ENCODE measurements at regions not wholly inside any gene's neighbourhood (a gene's known extent, or its start where the extent isn't known, plus 50 kb on each side); places are given as distances from the start of the nearest gene placed in this dataset.
"Not testable (repeated sequence)": the region's sequence is repeated elsewhere in the genome, so short reads cannot be mapped to it uniquely, and the experiment has no call there.

DNA sequence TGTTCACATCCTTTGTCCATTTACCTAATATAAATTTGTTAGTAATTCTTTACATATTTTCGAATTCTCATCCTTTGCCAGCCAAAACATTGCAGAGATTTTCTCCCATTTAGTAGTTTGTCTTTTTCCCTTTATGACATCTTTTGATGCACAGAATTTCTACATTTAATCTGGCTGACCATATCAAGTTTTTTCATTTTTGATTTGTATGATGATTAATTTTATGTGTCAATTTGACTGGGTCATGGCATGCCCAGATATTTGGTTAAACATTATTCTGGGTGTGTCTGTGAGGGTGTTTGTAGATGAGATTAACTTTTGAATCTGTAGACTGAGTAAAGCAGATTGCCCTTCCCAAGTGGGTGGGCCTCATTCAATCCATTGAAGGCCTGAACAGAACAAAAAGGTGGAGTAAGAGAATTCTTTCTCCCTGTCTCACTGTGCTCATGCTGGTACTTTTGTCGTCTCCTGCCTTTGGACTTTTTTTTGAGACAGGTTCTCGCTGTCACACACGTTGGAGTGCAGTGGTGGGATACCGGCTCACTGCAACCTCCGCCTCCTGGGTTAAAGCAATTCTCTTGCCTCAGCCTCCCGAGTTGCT is 72.1 kb upstream of the EPB41L1 start:
- DNase-seq (ENCODE audit: low read depth in 2 of 2) = no peak

DNA sequence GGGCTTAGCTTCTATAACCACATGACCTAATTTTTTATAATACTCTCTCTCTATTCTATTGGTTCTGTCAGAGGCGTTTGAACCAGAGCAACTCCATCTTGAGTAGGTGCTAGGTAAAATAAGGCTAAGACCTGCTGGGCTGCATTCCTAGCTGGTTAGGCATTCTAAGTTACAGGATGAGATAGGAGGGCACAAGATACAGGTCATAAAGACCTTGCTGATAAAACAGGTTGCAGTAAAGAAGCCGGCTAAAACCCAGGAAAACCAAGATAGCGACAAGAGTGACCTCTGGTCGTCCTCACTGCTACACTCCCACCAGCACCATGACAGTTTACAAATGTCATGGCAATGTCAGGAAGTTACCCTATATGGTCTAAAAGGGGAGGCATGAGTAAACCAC is 71.3 kb upstream of the EPB41L1 start:
- not testable (repeated sequence) for DNase-seq (ENCODE audit: low read depth in 2 of 2)

DNA sequence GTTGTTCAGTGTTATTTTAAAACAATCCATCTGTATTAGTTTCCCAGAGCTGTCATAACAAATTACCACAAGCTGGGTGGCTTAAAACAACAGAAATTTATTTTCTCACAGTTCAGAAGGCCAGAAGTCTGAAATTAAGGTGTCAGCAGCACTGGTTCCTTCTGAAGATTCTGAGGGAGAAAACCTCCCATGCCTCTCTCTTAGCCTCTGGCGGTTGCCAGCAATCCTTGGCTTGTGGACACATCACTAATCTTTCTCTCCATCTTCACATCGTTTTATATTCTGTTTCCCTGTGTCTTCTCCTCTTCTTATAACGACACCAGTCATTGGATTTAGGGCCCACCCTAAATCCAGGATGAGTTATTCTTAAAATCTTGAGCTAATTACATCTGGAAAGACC is 70.2 kb upstream of the EPB41L1 start:
- DNase-seq (ENCODE audit: low read depth in 2 of 2) = no peak

DNA sequence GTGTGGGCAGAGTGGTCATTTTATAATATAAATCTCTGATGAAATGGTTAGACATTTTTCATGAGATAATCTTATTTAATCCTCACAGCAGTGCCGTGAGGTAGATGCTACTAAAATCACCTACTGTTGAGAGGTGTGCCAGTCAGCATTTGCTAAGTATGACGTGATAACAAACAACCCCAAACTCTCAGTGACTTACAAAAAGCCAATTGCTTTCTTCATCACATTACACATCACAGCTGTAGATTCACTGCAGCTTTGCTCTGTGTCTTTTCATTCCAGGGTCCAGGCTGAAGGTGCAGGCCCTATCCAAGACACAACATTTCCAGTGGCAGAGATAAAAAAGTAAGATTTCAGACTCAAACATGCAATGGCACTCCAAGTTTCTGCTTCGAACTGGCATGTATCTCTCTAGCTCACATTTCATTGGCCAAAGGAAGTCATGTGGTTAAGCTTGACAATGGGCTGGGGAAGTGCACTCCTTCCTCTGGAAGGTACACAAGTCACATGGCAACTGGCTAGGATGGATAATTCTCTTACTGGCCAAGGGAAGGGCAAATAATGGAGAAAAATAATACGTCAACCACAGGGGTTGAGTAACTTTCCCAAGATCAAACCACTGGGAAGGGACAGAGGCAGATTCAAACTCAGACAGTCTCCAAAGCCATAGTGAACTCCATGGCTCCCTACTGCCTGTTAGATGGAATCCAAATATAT is 69.5 kb upstream of the EPB41L1 start:
- DNase-seq (ENCODE audit: low read depth in 2 of 2) = no peak

DNA sequence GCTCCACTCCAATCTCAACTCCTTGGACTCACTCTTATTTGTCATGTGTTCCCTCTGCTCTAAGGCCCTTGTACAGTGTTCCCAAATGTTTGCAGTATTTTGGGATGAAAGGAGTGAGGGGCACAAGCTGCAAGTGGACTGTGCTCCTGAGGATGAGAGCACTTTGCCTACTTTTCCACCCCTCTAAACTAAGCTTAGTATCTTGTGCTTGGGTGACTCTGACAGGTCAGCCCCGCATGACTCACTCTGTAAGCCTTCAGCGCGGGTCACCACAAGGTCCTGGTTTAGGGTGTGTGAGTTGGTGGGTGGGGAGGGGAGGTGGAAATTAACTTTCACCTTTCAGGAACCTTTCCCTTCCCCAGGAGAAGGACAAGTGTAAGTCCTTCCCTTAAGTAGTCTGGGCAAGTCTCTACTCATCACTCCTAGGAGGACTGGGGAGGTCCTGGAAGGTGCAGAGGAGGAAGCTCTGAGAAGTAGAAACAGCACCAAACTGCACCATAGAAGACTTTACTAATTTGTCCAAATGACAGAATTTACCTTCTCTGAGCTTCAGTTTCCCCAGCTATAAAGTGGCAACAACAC is 68.8 kb upstream of the EPB41L1 start:
- no peak for DNase-seq (ENCODE audit: low read depth in 2 of 2)

DNA sequence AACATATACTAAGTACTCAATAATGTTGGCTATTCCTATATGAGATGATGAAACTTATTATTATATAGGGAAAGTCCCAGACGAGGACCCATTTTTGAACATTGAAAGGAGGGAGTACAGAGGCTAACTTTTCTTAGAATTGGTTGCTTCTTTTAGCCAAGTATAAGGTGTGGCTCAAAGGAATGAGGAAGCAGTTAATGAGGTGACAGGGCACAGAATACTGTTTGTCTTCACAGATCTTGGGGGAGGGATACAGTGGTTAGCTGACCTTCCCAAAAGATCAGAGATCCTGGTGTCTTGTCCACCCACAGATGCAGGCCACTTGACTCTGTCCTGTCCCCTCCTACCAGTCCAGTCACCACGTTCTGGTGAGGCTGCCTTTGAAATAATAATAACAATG is 67.8 kb upstream of the EPB41L1 start:
- no peak for DNase-seq (ENCODE audit: low read depth in 2 of 2)

DNA sequence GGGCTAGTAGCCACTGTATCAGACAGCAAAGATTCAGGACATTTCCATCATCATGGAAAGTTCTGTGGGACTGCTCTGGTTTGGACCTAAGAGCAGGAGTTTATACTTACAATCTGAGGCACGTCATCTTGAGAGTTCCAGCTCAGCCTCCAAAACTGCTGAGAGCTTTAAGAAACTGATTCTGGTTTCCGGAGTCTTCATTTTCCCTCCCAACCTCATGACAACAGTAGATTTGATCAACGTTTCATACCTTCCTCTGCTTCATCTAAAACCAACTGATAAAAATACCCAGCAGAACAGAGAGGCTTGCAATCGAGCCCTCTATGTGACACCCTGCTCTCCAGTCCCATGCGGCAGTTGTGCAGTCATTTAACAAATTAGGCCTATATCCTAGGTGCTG is 64.3 kb upstream of the EPB41L1 start:
- no peak for DNase-seq (ENCODE audit: low read depth in 2 of 2)

DNA sequence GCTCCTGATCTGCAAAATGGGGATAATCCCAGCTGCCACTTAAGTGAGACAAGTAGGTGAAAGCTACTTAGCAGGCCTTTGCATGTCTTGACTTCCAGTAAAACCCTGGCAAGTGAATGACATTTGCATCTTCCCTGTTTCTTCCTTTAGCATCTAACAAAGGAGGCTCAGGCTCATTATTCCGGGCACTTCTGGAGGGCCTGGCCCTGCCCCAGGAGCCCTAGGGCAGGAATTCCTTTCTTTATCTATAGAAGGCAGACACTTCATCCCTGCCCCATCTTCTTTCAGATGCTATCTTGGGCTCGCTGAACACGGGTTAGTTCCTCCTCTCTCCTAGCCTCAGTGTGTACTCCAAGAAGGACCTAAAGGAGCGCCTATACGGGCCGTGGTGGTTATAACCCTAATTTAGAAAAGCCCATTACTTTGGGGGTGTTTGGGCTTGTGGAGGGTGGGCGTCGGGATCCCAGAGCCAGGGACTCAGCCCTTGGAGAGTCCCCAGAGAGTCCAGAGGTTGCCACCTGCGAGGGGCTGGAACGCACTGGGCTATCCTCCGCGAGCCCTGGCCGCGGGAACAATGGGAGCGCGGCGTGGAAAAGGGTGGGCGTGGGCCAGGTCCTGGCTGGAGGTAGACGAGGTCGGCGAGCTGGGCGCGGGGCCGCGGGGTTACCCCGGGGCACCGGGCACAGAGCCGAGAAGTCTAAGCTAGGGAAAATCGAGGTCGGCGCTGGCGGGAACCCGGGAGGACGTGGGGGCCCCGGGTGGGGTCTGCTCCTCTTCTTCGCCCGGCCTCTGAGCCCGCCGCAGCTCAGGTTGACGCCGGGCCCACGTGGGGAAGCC is 62.8 kb upstream of the EPB41L1 start:
- no peak for DNase-seq (ENCODE audit: low read depth in 2 of 2)

DNA sequence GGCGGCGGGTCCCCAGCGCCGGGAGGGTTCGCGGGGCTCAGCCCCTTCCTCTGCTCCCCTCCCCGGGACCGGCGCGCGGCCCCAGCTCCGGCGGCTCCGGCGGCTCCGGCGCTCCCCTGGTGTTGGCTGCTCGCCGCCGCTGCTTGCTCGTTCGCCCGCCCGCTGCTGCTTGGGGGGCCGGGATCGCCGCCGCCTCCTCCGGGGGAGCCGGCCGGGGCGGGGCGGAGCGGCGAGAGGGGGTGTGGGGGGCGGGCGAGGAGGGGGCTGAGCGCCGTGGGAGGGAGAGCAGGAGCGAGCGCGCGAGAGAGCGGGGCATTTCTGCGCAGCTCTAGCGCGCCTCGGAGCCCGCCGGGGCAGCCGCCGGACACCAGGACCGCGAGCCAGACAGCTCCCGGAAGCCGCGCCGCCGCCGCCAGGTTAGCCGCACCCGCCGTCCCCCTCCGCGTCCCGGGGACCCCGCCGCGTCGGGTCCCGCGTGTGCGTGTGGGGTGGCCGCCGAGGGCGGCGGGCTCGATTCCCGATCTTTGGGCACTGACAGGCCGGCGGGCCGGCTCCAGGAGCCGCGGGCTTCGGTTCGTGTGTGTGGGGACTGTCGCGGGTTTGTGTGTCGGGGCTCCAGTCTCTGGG is 62.0 kb upstream of the EPB41L1 start:
- no peak for DNase-seq (ENCODE audit: low read depth in 2 of 2)

DNA sequence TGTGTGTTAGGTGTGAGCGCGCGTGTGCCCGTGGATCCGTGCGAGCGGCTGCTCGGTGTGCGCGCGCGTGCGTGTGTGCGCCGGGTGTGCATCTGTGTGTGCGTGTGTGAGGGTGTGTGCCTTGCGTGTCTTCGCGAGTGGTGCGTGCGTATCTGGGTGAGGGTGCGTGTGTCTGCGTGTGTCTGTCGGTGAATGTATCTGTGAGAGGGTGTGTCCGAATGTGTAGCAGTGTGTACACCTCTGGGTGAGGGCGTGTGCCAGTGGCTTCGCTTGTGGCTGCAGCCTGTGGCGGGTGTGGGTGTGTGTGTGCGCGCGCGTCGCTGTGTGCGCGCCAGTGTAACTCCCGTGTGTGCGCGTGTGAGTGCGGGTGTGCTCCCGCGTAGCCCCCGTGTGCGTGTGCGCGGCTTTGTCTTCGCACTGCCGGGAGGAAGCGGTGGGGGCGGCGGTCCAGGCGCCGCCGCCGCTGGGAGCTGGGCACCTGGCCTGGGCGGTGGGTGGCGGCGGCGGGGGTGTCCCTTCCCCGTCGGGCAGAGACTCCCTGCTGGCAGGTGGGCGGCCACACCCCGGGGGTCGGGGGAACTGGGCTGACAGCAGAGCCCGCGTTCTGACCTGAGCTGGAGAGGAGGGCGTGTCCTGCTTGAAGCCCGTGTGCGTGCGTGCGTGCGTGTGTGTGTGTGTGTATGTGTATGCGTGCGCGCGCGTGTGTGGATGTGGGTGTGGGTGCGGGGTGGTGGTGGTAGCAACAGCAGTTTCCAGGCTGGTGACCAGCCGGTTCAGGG is 61.3 kb upstream of the EPB41L1 start:
- DNase-seq (ENCODE audit: low read depth in 2 of 2) = peak in 1 of 2 experiments; percentile 17

DNA sequence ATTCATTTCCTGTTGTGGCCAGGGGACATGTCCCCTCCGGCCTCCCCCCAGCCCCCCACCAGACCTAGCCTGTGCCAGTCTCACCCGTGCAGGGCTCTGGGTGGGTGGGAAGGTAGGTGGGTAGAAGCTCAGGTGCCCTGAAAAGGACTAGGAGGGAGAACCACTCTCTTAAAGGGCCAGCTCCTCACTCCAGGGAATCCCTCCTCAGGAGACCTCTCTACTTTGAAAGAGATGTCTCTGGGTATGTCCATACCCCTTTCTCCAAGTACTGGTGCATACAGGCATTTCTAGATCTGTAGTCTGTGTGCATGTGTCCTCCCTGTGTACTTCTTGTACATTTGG is 60.8 kb upstream of the EPB41L1 start:
- no peak for DNase-seq (ENCODE audit: low read depth in 2 of 2)

DNA sequence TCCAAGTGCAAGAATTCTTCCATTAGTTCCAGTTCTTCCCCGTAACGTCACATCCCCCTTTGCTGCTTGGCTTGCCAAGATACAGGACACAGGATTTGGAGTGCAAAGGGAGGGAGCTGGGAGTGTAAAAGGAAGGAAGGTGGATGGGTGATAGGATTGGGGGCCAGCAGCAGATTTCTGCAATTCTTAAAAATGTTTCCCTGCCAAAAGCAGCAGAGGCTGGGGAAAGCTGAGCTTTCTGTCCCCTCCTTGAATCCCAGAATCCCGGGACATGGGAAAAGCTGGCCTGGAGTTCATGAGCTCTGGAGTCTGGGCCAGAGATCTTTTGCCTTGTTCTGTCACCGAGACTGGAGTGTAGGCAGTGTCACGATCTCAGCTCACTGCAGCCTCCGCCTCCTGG is 60.0 kb upstream of the EPB41L1 start:
- DNase-seq (ENCODE audit: low read depth in 2 of 2) = no peak

DNA sequence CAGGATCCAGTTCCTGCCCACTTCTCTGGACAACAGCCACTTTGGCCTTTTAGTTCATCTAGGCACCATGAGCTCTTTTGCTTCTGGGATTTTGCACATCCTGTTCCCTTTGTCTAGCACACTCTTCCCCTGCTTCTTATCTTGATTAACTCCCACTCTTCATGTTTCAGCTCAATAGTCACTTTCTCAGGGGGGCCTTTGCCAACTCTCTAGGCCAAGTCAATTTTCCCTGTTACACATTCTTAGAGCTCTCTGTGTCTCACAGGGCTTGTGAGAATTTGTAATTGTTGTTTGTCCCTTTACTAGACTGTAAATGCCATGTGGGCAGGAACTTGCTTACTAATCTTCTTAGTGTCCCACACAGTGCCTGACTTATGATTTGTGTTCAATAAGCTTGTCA is 58.1 kb upstream of the EPB41L1 start:
- no peak for DNase-seq (ENCODE audit: low read depth in 2 of 2)

DNA sequence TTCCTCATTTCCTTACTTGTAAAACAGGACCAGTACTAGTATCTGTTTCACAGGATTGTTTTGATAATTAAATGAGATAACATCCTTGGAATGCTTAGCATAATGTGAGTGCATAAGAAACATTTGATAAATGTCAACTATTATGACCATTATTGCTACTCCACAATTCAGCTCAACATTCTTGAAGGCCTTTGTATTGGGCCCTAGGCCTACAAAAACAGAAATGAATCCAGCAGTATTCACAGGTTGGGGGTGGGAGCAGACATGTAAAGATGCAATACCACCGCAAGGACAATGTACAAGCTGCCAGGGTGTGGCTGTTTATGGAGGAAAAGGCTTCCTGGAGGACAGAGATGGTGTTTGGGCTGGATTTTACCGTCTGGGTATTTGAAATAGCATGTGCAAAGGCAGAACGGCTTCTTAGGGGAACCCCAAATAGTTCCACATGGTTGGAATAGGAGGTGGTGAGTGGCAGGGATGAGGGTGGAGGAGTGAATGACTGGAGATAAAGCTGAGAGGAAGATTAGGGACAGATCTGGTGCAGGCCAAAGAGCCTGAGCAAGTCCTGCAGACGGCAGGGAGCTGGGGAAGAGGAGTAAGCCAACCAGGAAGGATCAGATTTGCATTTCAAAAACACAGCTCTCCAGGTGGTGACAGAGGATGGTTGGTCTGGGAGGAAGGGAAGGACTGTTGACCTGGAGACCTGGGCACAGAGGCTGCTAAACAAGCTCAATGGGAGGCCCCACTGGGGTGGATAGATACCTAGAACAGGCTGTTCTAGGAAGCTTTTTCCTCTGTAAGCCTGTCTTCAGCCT is 57.0 kb upstream of the EPB41L1 start:
- DNase-seq (ENCODE audit: low read depth in 2 of 2) = no peak

DNA sequence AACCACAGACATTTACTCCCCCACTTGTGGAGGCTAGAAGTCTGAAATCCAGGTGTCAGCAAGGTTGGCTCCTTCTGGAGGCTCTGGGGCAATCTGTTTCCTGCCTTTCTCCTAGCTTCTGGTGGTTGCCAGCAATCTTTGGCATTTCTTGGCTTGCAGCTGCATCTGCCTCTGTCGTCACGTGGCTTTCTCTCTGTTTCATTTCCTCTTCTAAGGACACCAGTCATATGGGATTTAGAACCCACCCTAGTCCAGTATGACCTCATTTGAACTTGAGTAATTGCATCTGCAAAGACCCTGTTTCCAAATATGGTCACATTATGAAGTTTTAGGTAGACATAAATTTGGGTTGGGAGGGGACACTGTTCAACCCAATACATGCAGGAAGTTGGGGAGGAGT is 56.2 kb upstream of the EPB41L1 start:
- DNase-seq (ENCODE audit: low read depth in 2 of 2) = no peak

DNA sequence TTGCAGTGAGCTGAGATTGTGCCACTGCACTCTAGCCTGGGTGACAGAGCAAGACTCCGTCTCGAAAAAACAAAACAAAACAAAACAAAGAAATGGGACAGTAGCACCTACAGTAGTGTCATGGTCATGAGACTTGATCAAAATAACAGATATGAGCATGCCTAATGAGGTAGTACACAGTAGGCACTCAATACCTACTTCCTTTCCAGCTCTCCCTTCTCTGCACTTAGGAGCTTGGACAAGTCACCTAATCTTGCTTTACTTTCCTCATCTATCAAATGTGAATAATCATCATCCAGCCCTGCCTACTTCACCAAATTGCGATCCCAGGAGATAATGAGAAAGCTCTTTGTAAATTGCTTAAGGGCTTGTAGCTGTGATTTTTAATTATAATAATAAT is 55.4 kb upstream of the EPB41L1 start:
- DNase-seq (ENCODE audit: low read depth in 2 of 2) = no peak

DNA sequence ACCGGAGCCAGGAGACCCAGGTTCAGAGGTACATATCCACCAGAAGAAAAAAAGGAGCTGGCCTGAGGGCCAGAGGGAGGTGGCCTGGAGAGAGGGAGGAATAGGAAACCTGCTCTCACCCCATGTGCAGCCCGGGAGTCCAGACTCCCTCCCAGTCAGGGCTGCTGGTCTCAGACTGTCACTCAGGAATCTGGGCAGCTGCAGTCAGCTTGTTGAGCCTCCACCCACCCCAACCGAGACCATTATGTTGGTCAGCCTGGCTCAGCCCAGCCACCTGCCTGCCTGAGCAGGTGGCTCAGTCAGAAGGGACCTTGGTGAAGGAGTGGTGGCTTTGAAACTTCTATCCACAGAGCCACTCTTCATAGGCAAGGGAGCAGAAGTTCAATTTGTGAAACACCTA is 53.3 kb upstream of the EPB41L1 start:
- no peak for DNase-seq (ENCODE audit: low read depth in 2 of 2)

DNA sequence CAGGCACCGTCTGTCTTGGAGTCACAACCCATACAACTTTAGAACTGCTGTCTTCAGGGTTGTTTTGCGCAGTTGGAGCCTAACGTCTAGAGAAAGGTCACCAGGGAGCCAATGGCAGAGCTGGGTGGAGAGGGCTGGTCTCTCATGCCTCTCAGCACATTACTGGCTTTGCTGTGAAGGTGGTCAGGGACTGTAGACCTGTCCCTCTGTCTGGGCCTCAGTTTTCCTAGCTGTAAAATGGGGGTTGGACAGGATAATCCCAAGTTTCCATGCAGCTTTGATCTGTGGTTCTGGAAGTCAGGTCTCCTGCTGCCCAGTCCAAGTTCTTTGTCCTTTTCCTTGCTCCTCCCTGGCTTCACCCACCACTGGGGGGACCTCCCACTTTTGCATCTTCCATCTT is 52.2 kb upstream of the EPB41L1 start:
- DNase-seq (ENCODE audit: low read depth in 2 of 2) = no peak

DNA sequence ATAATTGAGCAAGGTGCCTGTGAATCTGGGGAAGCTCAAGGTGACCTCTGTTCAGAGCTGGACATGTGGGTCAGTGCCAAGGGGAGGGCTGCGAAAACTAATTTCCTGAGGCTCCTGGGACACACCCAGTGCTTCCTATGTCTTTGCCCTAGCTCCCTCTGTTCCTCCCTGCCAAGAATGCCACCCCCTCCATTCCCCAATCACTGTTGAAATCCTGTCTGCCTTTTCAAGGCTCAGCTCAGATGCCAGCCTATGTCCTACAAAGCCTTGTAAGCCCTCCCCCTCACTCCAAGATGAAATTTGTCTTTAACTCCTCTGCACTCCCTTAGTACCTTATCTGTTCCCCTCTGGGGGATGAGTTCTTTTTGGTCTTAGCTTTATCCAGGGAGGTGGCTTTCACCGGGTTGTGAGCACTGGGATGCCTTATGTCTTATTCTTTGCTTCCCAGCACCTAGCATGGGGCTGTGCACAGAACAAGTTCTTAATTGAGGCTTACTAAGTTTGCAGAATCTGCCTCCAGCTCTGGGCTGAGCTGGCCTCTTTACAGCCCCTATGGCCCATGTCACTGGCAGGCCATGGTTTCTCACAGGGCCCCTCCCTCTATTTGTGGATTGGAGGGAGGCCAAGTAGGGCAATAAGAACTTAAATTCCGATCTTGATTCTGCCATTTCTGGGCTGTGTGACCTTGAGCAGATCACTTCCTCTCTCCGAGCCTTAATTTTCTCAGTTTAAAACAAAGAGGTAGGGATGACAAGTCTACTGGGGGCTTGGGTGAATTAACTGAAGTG is 51.5 kb upstream of the EPB41L1 start:
- DNase-seq (ENCODE audit: low read depth in 2 of 2) = no peak

DNA sequence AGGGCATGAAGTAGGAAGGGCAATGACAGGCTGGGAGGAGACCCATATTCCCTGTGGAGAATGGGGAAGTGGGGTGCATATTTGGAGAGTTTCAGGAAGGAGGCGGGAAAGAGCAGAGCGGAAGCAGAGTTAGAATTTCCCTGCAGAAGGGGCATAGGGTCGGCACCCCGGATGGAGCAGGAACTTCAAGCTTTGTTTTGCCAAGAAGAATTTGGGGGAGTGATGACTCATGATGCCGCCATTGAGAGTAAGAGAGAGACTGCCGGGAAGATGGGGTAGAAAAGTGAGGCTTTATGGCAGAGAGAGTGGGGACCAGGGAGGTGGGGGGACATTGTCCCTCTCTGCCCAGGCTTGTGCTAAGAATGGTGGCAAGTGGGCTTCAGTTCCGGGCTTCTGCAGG is 50.3 kb upstream of the EPB41L1 start:
- no peak for DNase-seq (ENCODE audit: low read depth in 2 of 2)
